CD14-positive monocyte (primary cell): ENCODE measurements at regions not wholly inside any gene's neighbourhood (a gene's known extent, or its start where the extent isn't known, plus 50 kb on each side); places are given as distances from the start of the nearest gene placed in this dataset.

Experiments used
- DNase-seq, 3 donors: peaks; one replicate each; pipeline ENCODE4 v3.0.0-alpha.2; 2011 to 2022
- H2AFZ ChIP-seq: 2 replicates; pipeline ENCODE4 v1.6.0; 2012; ENCODE audit warnings: mild to moderate bottlenecking, low read depth, low read length, inconsistent platforms; ENCODE audit not compliant: insufficient read depth, poor library complexity, severe bottlenecking
- H3K27ac ChIP-seq, 2 donors: 1 replicate in 1 of 2; 2 replicates in 1 of 2; pipeline ENCODE4 v1.5.1; 2012 to 2013; ENCODE audit warnings: low read length in 2 of 2, control low read depth in 1 of 2, inconsistent platforms in 1 of 2, low read depth in 1 of 2, mild to moderate bottlenecking in 1 of 2
- H3K27me3 ChIP-seq, 2 donors: one replicate each; pipeline versions ENCODE4 v1.6.0 to v1.6.1; 2011 to 2013; ENCODE audit warnings: low read length in 2 of 2; ENCODE audit not compliant: control insufficient read depth in 2 of 2, insufficient read depth in 2 of 2
- H3K36me3 ChIP-seq, 2 donors: replicated peaks in 1 of 2; 1 replicate in 1 of 2; 2 replicates in 1 of 2; pipeline versions ENCODE4 v1.5.1 to v1.6.1; 2012 to 2013; ENCODE audit warnings: low read length in 2 of 2, control low read depth in 1 of 2, inconsistent platforms in 1 of 2, mild to moderate bottlenecking in 1 of 2; ENCODE audit not compliant: insufficient read depth in 2 of 2, control insufficient read depth in 1 of 2
- H3K4me1 ChIP-seq, 2 donors: 1 replicate in 1 of 2; 2 replicates in 1 of 2; pipeline versions ENCODE4 v1.5.1 to v1.6.1; 2012 to 2013; ENCODE audit warnings: low read length in 2 of 2, control low read depth in 1 of 2, inconsistent platforms in 1 of 2, mild to moderate bottlenecking in 1 of 2, moderate library complexity in 1 of 2; ENCODE audit not compliant: insufficient read depth in 2 of 2, control insufficient read depth in 1 of 2
- H3K4me2 ChIP-seq: replicated peaks from 2 replicates; pipeline ENCODE3; 2012; ENCODE audit warnings: low read length, moderate library complexity, mild to moderate bottlenecking; ENCODE audit not compliant: poor library complexity, severe bottlenecking; ENCODE audit errors: extremely low read depth
- H3K4me3 ChIP-seq, 3 experiments: fragments of 200-600 bp in 1 of 3; sonication (generic) in 1 of 3; replicated peaks in 1 of 3; 1 replicate in 2 of 3; 2 replicates in 1 of 3; pipeline ENCODE4 v1.5.1; 2011 to 2013; ENCODE audit warnings: low read length in 3 of 3, mild to moderate bottlenecking in 3 of 3, control low read depth in 2 of 3, low read depth in 2 of 3, inconsistent platforms in 1 of 3, moderate library complexity in 1 of 3
- H3K79me2 ChIP-seq: 2 replicates; pipeline ENCODE4 v1.6.0; 2012; ENCODE audit warnings: mild to moderate bottlenecking, control low read depth, inconsistent platforms, low read length, moderate library complexity; ENCODE audit not compliant: insufficient read depth
- H3K9ac ChIP-seq: 2 replicates; pipeline ENCODE4 v1.6.0; 2017; ENCODE audit warnings: low read length, mild to moderate bottlenecking; ENCODE audit not compliant: insufficient read depth, poor library complexity, severe bottlenecking
- H3K9me3 ChIP-seq, 2 donors: replicated peaks in 1 of 2; 1 replicate in 1 of 2; 2 replicates in 1 of 2; pipeline versions ENCODE4 v1.5.1 to v1.6.1; 2012 to 2013; ENCODE audit warnings: low read length in 2 of 2, control low read depth in 1 of 2; ENCODE audit not compliant: control insufficient read depth in 1 of 2, insufficient read depth in 1 of 2
- H4K20me1 ChIP-seq: 2 replicates; pipeline ENCODE4 v1.6.0; 2012; ENCODE audit warnings: mild to moderate bottlenecking, low read length, control low read depth, moderate library complexity; ENCODE audit not compliant: insufficient read depth
- H3K27ac Mint-ChIP-seq, 7 donors: one replicate each; pipeline ENCODE4 v1.8.0; 2020; ENCODE audit warnings: mild to moderate bottlenecking in 7 of 7, mixed read lengths in 7 of 7, moderate library complexity in 6 of 7, inconsistent platforms in 2 of 7
- H3K27me3 Mint-ChIP-seq, 3 donors: one replicate each; pipeline ENCODE4 v1.8.0; 2021 to 2022; ENCODE audit warnings: low read depth in 3 of 3, mild to moderate bottlenecking in 3 of 3, mixed read lengths in 3 of 3, moderate library complexity in 3 of 3, inconsistent platforms in 1 of 3
- H3K36me3 Mint-ChIP-seq, 2 donors: one replicate each; pipeline ENCODE4 v1.8.0; 2020; ENCODE audit warnings: mixed read lengths in 2 of 2, inconsistent platforms in 1 of 2, mild to moderate bottlenecking in 1 of 2
- H3K4me1 Mint-ChIP-seq: one replicate; pipeline ENCODE4 v1.8.0; 2020; ENCODE audit warnings: mild to moderate bottlenecking, mixed read lengths
- H3K4me3 Mint-ChIP-seq, 2 donors: one replicate each; pipeline ENCODE4 v1.8.0; 2020; ENCODE audit warnings: mild to moderate bottlenecking in 2 of 2, mixed read lengths in 2 of 2, moderate library complexity in 1 of 2
- H3K9me3 Mint-ChIP-seq, 7 donors: one replicate each; pipeline ENCODE4 v1.8.0; 2020 to 2022; ENCODE audit warnings: mixed read lengths in 7 of 7, mild to moderate bottlenecking in 6 of 7, moderate library complexity in 6 of 7, inconsistent platforms in 2 of 7
- WGBS: methylation state at CpG from one replicate; pipeline ENCODE4 v1.1.5; 2013; ENCODE audit warnings: missing lambda C conversion rate; ENCODE audit not compliant: insufficient coverage; 5-methylcytosine and 5-hydroxymethylcytosine counted together
- intact Hi-C, 2 donors: fragments of 100-400 bp; cut with micrococcal nuclease; formaldehyde crosslinking; loops; one replicate each; pipeline versions ENCODE4 v1.15.0 to v1.15.1; 2023
- TF ChIP-seq, protein P1 (sequence below): fragments of 200-600 bp; IDR thresholded peaks from one replicate; pipeline ENCODE4 v1.8.0; 2022; ENCODE audit warnings: antibody characterized with exemption, mild to moderate bottlenecking

DNA sequence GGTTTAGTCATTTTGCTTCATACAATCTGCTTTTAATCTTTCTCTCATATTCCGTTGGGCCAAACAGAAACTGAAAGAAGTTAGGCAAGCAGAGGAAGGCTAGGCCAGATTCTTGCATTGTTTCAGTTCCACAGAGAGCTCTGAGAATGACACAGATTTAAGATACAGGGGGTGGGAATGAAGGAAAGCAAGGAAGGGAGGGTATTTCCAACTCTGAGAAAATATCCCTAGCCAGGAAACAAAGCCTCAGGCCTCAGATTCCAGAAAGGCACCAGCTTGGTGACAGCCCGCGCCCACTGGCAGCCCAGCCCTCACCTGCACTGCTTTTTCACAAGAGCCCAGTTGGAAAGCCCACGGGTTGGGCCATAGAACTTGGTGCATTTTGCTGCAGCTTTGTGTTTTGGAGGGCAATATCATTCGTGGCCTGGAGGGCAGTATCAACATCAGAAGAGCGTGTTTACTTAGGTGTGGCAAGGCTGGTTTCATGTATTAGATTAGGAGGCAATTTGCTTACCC, 63.5 kb downstream of the ENC1 start:
- H3K9ac ChIP-seq: peak overlapping the region; percentile 11
- TF ChIP-seq, protein P1, sequence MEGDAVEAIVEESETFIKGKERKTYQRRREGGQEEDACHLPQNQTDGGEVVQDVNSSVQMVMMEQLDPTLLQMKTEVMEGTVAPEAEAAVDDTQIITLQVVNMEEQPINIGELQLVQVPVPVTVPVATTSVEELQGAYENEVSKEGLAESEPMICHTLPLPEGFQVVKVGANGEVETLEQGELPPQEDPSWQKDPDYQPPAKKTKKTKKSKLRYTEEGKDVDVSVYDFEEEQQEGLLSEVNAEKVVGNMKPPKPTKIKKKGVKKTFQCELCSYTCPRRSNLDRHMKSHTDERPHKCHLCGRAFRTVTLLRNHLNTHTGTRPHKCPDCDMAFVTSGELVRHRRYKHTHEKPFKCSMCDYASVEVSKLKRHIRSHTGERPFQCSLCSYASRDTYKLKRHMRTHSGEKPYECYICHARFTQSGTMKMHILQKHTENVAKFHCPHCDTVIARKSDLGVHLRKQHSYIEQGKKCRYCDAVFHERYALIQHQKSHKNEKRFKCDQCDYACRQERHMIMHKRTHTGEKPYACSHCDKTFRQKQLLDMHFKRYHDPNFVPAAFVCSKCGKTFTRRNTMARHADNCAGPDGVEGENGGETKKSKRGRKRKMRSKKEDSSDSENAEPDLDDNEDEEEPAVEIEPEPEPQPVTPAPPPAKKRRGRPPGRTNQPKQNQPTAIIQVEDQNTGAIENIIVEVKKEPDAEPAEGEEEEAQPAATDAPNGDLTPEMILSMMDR: no peak

GRCh38 chr5:74575741-74576538, 64.6 kb downstream of the ENC1 start:
- H3K4me3 ChIP-seq: peak overlapping the region in 1 of 3 experiments; percentile 16
- no peak overlapping the region for H3K9ac ChIP-seq
- peak overlapping the region; percentile 28 for H3K4me2 ChIP-seq
- peaks cover 0 to 6% (median 0%) of the 10 kb centered on the region in 3 donors for H3K27me3 Mint-ChIP-seq
- peak overlapping the region; percentile 60 for H2AFZ ChIP-seq
- no peak for DNase-seq
- peak overlapping the region; percentile 53 to 79 for H3K27ac ChIP-seq
- peaks cover 24% of the 10 kb centered on the region for H3K4me1 Mint-ChIP-seq
- H3K9me3 Mint-ChIP-seq: no peaks in the 10 kb centered on the region
- H3K4me3 Mint-ChIP-seq: no peak overlapping the region
- H4K20me1 ChIP-seq: no peaks in the 10 kb centered on the region
- TF ChIP-seq, protein P1: no peak
- WGBS: 93% methylated on average over 2 of the region's 15 CpGs
- peak overlapping the region in 6 of 7 donors; percentile 44 to 91 (median 82) for H3K27ac Mint-ChIP-seq
- H3K36me3 Mint-ChIP-seq: no peaks in the 10 kb centered on the region
- no peaks in the 10 kb centered on the region for H3K79me2 ChIP-seq
- no peaks in the 10 kb centered on the region for H3K36me3 ChIP-seq
- peaks cover 16 to 17% of the 10 kb centered on the region in 2 donors for H3K4me1 ChIP-seq
- H3K9me3 ChIP-seq: no peaks in the 10 kb centered on the region
- intact Hi-C loops: no loop called here
- no peaks in the 10 kb centered on the region for H3K27me3 ChIP-seq

More for the DNA sequence above, 63.5 kb downstream of the ENC1 start:
- no peaks in the 10 kb centered on the region for H4K20me1 ChIP-seq
- H3K9me3 Mint-ChIP-seq: no peaks in the 10 kb centered on the region
- H3K4me3 ChIP-seq: peak overlapping the region in 1 of 3 experiments; percentile 16
- H3K36me3 Mint-ChIP-seq: no peaks in the 10 kb centered on the region
- peak; percentile 12 to 20 (median 16) for DNase-seq
- H3K36me3 ChIP-seq: no peaks in the 10 kb centered on the region
- H2AFZ ChIP-seq: peak overlapping the region; percentile 77
- H3K9me3 ChIP-seq: no peaks in the 10 kb centered on the region
- H3K4me1 Mint-ChIP-seq: peaks cover 24% of the 10 kb centered on the region
- peak overlapping the region; percentile 36 to 37 for H3K4me3 Mint-ChIP-seq
- peaks cover 0 to 4% (median 2%) of the 10 kb centered on the region in 3 donors for H3K27me3 Mint-ChIP-seq
- H3K27me3 ChIP-seq: no peaks in the 10 kb centered on the region
- peak overlapping the region in 6 of 7 donors; percentile 44 to 91 (median 82) for H3K27ac Mint-ChIP-seq
- no peaks in the 10 kb centered on the region for H3K79me2 ChIP-seq
- peaks cover 16 to 17% of the 10 kb centered on the region in 2 donors for H3K4me1 ChIP-seq
- peak overlapping the region; percentile 55 to 79 for H3K27ac ChIP-seq
- H3K4me2 ChIP-seq: peak overlapping the region; percentile 28
- intact Hi-C loops: no loop called here
- WGBS: 22% methylated on average over 3 of the region's 6 CpGs
